Spleen (tissue), 7 donors: ENCODE measurements at regions not wholly inside any gene's neighbourhood (a gene's known extent, or its start where the extent isn't known, plus 50 kb on each side); places are given as distances from the start of the nearest gene placed in this dataset.

ENCODE experiments used
- POLR2A ChIP-seq, 3 donors: fragments of 450-650 bp; IDR thresholded peaks; one replicate each; pipeline ENCODE4 v1.5.1; 2017; ENCODE audit warnings: antibody characterized with exemption in 3 of 3, mild to moderate bottlenecking in 1 of 3
- POLR2AphosphoS5 ChIP-seq, 3 donors: sonication (generic); formaldehyde crosslinking; IDR thresholded peaks; one replicate each; pipeline ENCODE4 v1.5.1; 2017; ENCODE audit warnings: antibody characterized with exemption in 3 of 3
- TF ChIP-seq, protein P1 (sequence below), 11 experiments: fragments of 200-600 bp in 7 of 11; fragments of 450-650 bp in 4 of 11; sonication (generic) in 4 of 11; IDR thresholded peaks in 8 of 11; conservative IDR thresholded peaks in 3 of 11; 1 replicate in 7 of 11; 2 replicates in 4 of 11; pipeline versions ENCODE4 v1.4.0 to v1.8.0; 2016 to 2021; ENCODE audit warnings: antibody characterized with exemption in 11 of 11, inconsistent platforms in 4 of 11, mild to moderate bottlenecking in 1 of 11
- donor health status: DM: no; HTN: no; CAD: no; lungs with moderate emphysema.
- donor health status: DM: no; HTN: no; CAD: no.
- donor health status: DM: no; HTN: no; CAD: no.

DNA sequence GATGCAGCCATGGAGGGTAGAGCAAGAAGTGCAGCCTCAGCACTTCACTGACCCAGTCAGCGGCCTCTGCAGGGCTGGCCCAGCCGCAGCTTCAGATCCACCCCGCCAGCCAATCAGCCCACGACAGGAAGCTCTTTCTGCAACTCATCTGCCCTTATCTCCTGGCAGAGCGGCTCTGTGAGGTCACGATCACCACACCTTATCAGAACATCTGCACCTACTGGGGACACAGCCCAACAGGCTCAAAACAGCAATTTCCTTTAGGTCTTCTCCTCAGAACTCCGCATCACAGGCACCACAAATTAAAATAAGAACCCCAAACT is 287.3 kb downstream of the BCL11B start:
- TF ChIP-seq, protein P1, sequence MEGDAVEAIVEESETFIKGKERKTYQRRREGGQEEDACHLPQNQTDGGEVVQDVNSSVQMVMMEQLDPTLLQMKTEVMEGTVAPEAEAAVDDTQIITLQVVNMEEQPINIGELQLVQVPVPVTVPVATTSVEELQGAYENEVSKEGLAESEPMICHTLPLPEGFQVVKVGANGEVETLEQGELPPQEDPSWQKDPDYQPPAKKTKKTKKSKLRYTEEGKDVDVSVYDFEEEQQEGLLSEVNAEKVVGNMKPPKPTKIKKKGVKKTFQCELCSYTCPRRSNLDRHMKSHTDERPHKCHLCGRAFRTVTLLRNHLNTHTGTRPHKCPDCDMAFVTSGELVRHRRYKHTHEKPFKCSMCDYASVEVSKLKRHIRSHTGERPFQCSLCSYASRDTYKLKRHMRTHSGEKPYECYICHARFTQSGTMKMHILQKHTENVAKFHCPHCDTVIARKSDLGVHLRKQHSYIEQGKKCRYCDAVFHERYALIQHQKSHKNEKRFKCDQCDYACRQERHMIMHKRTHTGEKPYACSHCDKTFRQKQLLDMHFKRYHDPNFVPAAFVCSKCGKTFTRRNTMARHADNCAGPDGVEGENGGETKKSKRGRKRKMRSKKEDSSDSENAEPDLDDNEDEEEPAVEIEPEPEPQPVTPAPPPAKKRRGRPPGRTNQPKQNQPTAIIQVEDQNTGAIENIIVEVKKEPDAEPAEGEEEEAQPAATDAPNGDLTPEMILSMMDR (IDR thresholded peaks at IDR 0.05 in 8 of 11, conservative IDR thresholded peaks at IDR 0.05 in 3 of 11) = no peak
- peak in 1 of 3 donors; percentile 38 for TF ChIP-seq POLR2AphosphoS5 (IDR thresholded peaks at IDR 0.05)
- no peak for TF ChIP-seq POLR2A (IDR thresholded peaks at IDR 0.05)
